OCI-LY7 (cell line): ENCODE measurements at regions not wholly inside any gene's neighbourhood (a gene's known extent, or its start where the extent isn't known, plus 50 kb on each side); places are given as distances from the start of the nearest gene placed in this dataset.

Experiments used
- CTCF ChIP-seq: fragments of 200-600 bp; sonication (generic); conservative IDR thresholded peaks from 2 replicates; pipeline ENCODE4 v1.5.1; 2014; ENCODE audit warnings: mild to moderate bottlenecking, antibody characterized with exemption, low read length, moderate library complexity, mixed read lengths
- EZH2phosphoT487 ChIP-seq: fragments of 200-600 bp; sonication (generic); IDR thresholded peaks from 2 replicates; pipeline ENCODE4 v1.6.1; 2018; ENCODE audit warnings: low read depth, borderline replicate concordance, mild to moderate bottlenecking, mixed run types, antibody characterized with exemption, low read length, moderate library complexity, mixed read lengths

DNA sequence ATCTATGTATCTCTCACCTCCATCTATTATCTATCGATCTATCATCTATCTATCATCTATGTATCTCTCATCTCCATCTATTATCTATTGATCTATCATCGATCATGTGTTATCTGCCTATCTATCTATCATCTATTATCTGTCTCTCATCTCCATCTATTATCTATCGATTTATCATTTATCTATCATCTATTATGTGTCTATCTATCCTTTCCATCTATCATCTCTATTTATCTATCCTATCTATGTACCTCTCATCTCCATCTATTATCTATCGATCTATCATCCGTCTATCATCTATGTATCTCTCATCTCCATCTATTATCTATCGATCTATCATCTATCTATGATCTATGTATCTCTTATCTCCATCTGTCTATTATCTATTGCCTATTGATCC lies 188.1 kb downstream of the ASMT start:
- TF ChIP-seq CTCF (no peak), EZH2phosphoT487 (no peak)
